ENCODE measurements at regions not wholly inside any gene's neighbourhood (a gene's known extent, or its start where the extent isn't known, plus 50 kb on each side); places are given as distances from the start of the nearest gene placed in this dataset.

DNA sequence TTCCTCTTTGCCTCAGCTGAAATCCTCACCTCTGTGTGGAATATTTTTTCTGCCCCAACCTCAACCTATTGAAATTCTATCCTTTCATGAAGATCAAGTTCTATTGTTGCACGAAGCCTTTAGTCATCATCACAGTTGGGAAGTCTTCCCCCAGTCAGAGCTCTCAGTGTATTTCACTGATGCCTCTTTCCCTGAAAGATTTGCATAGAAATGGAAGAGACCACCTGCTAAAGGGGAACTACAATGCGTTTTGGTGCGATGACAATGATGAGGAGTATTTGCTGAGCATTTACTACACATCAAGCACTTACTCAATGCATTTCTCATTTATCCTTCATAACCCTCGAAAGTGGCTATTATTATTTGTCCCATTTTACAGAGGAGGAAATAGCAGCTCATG lies 151.2 kb upstream of the KLF3 start:
- Histone ChIP-seq H3K4ac (replicated peaks; ENCODE audit: insufficient read length, low read depth, low read length) (no peak overlapping the region), H3K9me3 (ENCODE audit: insufficient read depth in 2 of 2, low read depth in 1 of 2, low read length in 1 of 2) (no peaks in the 10 kb centered on the region), H3K4me1 (replicated peaks in 1 of 4; ENCODE audit: control insufficient read depth in 3 of 4, insufficient read depth in 4 of 4, low read length in 3 of 4) (peaks cover 2 to 8% (median 8%) of the 10 kb centered on the region in 4 experiments; a peak in 4 of 7 replicates), H2BK15ac (ENCODE audit: low read length) (no peak overlapping the region), H3K18ac (ENCODE audit: extremely low read depth, low read length) (no peak overlapping the region), H3K23ac (ENCODE audit: insufficient read length) (no peak overlapping the region), H3K79me2 (ENCODE audit: control insufficient read depth in 1 of 2, insufficient read depth in 2 of 2, low read length in 2 of 2) (no peaks in the 10 kb centered on the region), H3K36me3 (ENCODE audit: control insufficient read depth in 2 of 4, insufficient read depth in 4 of 4, low read length in 3 of 4) (no peaks in the 10 kb centered on the region), H3K4me3 (ENCODE audit: extremely low read depth in 1 of 4, insufficient read depth in 2 of 4, low read depth in 3 of 4, low read length in 4 of 4) (peak overlapping the region in 1 of 4 experiments; percentile 36; a peak in 1 of 8 replicates), H2BK20ac (ENCODE audit: low read length) (no peak overlapping the region), H3K9ac (replicated peaks in 1 of 4; ENCODE audit: extremely low read depth in 1 of 4, low read depth in 3 of 4, low read length in 3 of 4) (no peak overlapping the region), H4K20me1 (replicated peaks in 1 of 2; ENCODE audit: control insufficient read depth in 1 of 2, insufficient read depth in 2 of 2, low read length in 2 of 2) (no peaks in the 10 kb centered on the region), H2AK5ac (ENCODE audit: low read depth, low read length) (no peak overlapping the region), H3K4me2 (ENCODE audit: insufficient read depth in 1 of 2, low read depth in 2 of 2, low read length in 2 of 2) (peak overlapping the region in 1 of 2 experiments; percentile 50; a peak in 1 of 4 replicates), H3K56ac (replicated peaks; ENCODE audit: insufficient read length, low read depth, low read length) (no peak overlapping the region), H2AFZ (ENCODE audit: low read length) (no peak overlapping the region), H3K79me1 (ENCODE audit: low read depth, low read length) (no peaks in the 10 kb centered on the region), H2BK120ac (replicated peaks; ENCODE audit: low read depth, low read length) (no peak overlapping the region), H4K5ac (ENCODE audit: insufficient read length, low read depth, low read length) (no peak overlapping the region), H3K27ac (ENCODE audit: low read depth, low read length) (no peak overlapping the region), H4K91ac (replicated peaks; ENCODE audit: insufficient read length, low read length) (no peak overlapping the region), H2BK12ac (ENCODE audit: low read depth, low read length) (no peak overlapping the region), H3K23me2 (ENCODE audit: low read depth, low read length) (no peaks in the 10 kb centered on the region), H3K14ac (ENCODE audit: insufficient read length) (no peak overlapping the region), H3K27me3 (replicated peaks in 1 of 4; ENCODE audit: control insufficient read depth in 3 of 4, extremely low read depth in 1 of 4, insufficient read depth in 3 of 4, low read length in 3 of 4) (no peaks in the 10 kb centered on the region), H2BK5ac (ENCODE audit: low read depth, low read length) (peak overlapping the region; percentile 10; the same call in 1 of the 2 replicates), H4K8ac (ENCODE audit: extremely low read depth, insufficient read depth, low read length) (no peak overlapping the region)
- ChIA-PET CTCF (ENCODE audit: partially characterized antibody) (no interaction called here), POLR2A (ENCODE audit: partially characterized antibody) (interaction anchor here (0.8 kb wide), 2 partner anchors 24 to 216 kb away, joined by 3 read pairs; no protein-coding TSS in a partner anchor)
- WGBS, 2 experiments (ENCODE audit: extremely low coverage in 1 of 2, insufficient coverage in 1 of 2, insufficient read length in 1 of 2, insufficient replicate concordance in 2 of 2, low coverage in 1 of 2, low lambda C conversion rate in 2 of 2, missing lambda C conversion rate in 1 of 2) = 17% methylated on average over 4 of the region's 4 CpGs; no CpG with 5 or more reads in 1 of the 2 experiments
- peak in 1 of 2 experiments; percentile 70; a peak in 1 of 3 replicates for TF ChIP-seq EP300 (IDR thresholded peaks at IDR 0.05; ENCODE audit: borderline replicate concordance in 1 of 2, low read depth in 2 of 2, low read length in 2 of 2)
- TF ChIP-seq, protein P1, sequence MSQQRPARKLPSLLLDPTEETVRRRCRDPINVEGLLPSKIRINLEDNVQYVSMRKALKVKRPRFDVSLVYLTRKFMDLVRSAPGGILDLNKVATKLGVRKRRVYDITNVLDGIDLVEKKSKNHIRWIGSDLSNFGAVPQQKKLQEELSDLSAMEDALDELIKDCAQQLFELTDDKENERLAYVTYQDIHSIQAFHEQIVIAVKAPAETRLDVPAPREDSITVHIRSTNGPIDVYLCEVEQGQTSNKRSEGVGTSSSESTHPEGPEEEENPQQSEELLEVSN (IDR thresholded peaks at IDR 0.05) = peak; percentile 55; the same call in 1 of the 2 replicates
- peak; percentile 68; the same call in 1 of the 2 replicates for TF ChIP-seq CHD1 (IDR thresholded peaks at IDR 0.05; ENCODE audit: low read depth, low read length)
- TF ChIP-seq SRF (IDR thresholded peaks at IDR 0.05; ENCODE audit: low read depth, low read length) = no peak
- TF ChIP-seq, protein P2, sequence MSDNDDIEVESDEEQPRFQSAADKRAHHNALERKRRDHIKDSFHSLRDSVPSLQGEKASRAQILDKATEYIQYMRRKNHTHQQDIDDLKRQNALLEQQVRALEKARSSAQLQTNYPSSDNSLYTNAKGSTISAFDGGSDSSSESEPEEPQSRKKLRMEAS (IDR thresholded peaks at IDR 0.05) = peak; percentile 63
- peak; percentile 47; the same call in 1 of the 2 replicates for TF ChIP-seq JUND (IDR thresholded peaks at IDR 0.05; ENCODE audit: low read length)
- FAIRE-seq = peak; percentile 19
- no peak for DNase-seq (ENCODE audit: low read depth in 1 of 2, low spot score in 2 of 2)
